ENCODE measurements at regions not wholly inside any gene's neighbourhood (a gene's known extent, or its start where the extent isn't known, plus 50 kb on each side); places are given as distances from the start of the nearest gene placed in this dataset.
"Not testable (repeated sequence)": the region's sequence is repeated elsewhere in the genome, so short reads cannot be mapped to it uniquely, and the experiment has no call there.

DNA sequence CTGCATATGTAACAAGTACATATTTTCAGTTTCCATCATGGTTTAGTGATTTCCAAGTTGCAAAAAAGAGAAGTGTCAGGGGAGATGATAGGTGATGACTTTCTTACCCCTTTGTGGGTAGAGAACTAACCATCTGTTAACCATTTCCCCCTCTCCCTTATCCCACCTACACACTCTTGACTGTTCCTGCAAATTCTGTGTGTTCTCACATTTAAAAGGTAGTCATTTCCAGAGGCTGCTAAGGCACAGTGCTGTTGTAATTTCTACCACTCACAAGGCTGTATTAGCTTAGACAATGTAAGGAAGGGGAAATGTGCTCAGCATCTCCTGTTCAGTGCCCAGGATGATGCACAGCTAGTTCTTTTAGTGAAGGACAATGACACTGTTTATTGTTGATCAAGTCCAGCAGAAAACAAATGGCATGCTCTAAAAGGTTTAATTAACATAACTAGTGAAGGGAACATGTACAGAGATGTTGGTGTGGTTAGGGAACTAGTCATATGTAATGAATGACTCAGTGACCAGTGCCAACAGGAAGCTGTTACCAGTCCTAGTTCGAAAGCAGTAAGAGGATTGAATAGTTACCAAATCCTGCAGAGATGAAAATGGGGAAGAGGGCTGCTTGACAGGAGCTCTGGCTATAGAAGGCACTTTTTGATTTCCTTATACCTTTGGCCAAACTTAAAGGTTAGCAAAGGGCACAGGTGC, 165.1 kb downstream of the PLK2 start:
- DNase-seq: no peak

GRCh38 chr5:58288275-58288674, 171.6 kb downstream of the PLK2 start:
- DNase-seq: not testable (repeated sequence)

- no peak for DNase-seq
These were observed 173.1 kb downstream of the PLK2 start for GRCh38 chr5:58286741-58287140.

- no peak for DNase-seq
These were observed 174.0 kb downstream of the PLK2 start for GRCh38 chr5:58285900-58286299.

- DNase-seq: no peak
These were observed 175.0 kb downstream of the PLK2 start for GRCh38 chr5:58284886-58285285.

GRCh38 chr5:58281189-58281588, 178.7 kb downstream of the PLK2 start:
- no peak for DNase-seq

GRCh38 chr5:58279259-58279658, 180.6 kb downstream of the PLK2 start:
- DNase-seq: no peak

DNA sequence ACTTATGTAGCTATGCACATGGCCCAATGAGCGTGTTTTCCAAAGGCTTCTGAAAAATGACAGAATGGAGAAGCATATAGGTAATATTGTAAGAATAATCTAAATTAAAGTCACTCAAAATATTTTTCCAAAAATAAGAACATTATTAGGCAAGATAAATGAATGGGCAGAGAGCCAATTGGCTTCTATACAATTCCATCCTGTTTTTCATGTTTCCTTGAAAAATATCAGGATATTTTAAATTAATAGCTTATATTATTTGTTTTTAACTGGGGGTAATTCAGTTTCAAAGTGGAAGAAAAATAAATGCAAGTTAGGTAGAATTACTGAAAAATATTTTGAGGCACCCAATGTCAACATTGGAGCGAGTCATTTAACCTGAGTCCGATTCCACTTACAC, 183.5 kb downstream of the PLK2 start:
- no peak for DNase-seq

DNA sequence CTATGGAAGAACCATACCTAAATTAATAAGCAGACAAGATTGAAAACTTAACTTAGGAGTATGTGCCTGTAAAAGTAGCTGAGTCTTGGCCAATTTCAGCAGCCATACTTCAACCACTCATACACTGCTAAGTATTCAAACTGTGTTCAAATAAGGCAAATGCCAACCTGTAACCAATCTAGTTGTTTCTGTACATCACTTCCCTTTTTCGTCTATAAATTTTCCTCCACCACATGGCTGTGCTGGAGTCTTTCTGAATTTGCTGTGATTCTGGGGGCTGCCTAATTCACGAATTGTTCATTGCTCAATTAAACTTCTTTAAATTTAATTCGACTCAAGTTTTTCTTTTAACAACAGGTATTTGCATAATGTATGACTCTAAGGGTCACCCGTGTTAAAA, 184.4 kb downstream of the PLK2 start:
- no peak for DNase-seq

GRCh38 chr5:58274191-58274590, 185.7 kb downstream of the PLK2 start:
- DNase-seq: no peak

GRCh38 chr5:58273711-58274110, 186.2 kb downstream of the PLK2 start:
- DNase-seq: no peak

DNA sequence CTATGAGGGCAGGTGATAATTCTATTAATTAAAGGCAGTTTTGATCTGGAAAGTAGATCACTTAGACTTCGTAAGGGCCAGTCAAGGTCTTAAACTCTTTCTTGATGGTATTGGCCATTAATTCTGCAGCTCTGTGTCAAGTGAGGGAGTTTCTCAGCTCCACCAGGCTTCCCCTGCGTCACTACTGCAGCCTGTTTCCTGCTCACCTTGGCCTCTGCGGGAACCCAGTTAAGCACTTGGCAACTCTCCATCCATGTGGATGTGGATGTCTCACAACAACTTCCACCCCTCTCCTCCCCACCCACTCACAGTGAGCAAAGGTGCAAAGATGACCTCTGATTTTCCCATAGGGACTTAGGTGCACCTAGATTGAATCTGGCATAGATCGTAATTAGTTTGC, 191.6 kb downstream of the PLK2 start:
- no peak for DNase-seq

DNA sequence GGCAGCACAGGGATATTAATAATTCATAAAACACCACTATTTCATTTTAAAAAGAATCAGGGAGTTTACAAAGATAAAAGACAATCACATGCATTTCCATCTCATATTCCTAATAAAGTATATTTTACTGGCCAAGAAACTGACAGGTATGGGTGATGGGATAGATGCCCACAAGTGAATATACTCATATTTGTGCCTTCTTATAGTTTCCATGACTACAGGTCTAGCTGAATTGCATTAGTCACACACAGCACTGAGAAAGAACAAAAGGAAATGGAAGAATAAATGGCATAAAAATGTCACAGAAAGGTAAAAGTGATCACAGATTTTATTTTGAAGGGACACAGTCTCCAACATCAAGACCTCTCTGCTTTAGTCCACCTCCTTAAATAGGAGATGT, 193.5 kb downstream of the PLK2 start:
- no peak for DNase-seq

DNA sequence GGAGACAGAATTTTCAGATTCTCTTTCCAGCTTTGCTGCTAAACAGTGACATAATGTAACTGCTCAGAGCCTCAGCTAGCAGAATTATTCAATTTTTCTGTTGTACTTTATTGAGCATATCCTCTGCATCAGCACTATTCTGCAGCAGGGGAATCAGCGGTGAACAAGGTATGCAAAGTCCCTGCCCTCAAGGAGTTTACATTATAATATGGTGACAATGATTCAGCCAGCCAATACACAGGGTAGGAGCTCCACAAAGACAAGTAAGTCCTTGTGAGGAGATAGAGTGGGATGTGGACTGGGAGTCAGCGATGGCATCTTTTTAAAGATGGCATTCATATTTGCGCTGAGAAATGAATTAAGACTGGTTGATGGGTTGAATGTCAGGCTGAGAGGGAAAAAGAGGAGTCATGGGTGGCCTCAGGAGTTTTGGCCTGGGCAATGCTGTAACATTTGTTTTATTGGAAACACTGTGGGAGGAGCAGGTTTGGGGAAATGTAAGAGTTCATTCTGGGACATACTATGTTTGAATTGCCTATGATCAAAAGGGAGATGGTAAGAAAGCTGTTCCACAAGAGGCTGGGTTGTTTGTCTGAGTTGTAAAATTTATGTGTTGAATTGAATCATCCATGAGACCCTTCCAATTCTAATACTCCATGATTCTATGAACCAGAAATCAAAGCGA, 194.5 kb downstream of the PLK2 start:
- DNase-seq: no peak

- DNase-seq: no peak
These were observed 195.6 kb downstream of the PLK2 start for GRCh38 chr5:58264276-58264675.

GRCh38 chr5:58263296-58263695, 196.6 kb downstream of the PLK2 start:
- no peak for DNase-seq

DNA sequence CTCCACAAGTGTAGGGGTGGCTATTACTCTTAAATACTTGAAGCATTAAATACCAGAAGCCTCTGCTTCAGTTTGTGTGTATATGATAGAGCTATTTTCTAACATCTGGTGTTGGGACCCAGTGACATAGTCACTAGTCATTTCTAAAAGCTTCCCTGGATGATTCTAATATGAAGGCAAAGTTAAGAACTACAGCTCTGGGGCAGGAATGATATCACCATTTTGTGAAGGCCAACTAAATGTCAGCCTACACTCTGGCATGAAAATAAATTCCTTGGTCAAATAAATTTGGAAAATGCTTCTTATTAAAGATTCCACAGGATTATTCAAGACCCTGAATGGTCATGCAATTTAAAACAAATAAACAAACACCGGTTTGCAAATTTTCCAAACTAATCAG, 197.7 kb downstream of the PLK2 start:
- no peak for DNase-seq

GRCh38 chr5:58261605-58262004, 198.3 kb downstream of the PLK2 start:
- no peak for DNase-seq

DNA sequence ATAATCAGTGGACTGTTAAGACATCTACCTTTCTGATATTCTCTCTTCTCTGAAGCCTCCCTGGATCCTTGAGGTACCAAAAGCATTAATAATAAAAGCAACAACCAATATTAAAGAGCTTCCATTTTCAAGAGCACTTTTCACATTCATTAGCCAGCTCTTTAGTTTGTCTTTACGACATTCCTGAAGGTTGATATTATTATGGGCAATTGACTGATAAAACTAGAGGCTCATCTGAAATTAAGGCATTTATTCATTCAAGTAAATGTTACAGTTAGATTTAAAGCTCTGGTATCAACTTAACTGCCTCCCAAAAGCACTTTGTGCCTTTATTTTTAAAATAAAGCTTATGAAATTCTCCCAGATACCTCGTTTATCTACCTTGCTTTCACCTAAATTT, 199.6 kb downstream of the PLK2 start:
- DNase-seq: no peak

DNA sequence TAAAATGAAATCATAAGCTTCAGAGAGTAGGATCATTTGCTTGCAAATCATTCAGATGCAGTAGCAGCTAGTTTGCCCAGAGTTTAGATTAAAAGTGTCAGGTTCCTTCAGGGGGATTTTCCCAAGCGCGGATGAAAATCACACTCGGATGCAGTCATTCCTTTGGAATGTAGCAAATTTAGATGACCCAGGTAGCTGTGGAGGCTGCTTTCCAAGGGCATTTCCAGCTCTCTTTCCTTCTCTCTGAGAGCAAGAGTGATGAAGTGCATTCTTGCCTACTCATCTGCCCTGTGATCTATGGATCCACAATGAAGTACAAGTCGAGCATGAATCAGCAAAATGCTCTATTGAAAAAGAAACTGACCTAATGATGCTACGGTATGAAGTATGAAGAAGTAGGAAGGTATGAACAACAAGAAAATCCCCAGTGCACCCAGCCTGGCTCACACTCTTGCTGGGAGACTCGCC, 200.2 kb downstream of the PLK2 start:
- no peak for DNase-seq

DNA sequence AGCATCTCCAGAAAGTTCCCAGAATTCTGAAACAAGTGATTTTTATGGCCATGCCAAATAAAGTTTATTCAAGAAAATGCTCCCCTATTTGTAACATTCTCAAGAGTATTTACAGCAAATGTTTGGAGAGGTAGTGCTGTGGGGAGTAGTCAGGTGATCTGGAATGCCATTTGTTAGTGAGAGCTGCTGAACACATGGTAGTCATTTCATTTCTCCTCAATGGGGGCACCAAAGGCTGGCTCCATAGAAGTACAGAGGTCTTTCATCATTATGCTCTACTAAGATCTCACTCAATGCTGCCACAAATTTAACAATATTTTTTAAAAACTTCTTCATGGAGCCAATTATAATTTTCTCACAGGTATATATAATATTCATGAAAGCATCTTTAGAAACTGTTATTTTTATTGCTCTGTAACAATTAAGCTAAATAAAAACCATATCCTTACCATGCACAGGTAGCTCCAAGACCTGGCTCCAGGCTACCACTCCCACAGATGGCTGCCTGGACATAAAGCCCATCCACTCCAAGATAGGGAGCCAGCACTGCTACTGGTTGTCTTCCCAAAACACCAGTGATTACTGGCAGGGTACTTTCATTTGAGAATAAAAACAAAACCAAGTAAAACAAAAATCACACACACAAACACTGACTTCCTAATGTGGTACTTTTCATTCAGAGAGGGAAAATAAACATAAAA, 200.8 kb downstream of the PLK2 start:
- DNase-seq: no peak

GRCh38 chr5:58255970-58256369, 203.9 kb downstream of the PLK2 start:
- no peak for DNase-seq

GRCh38 chr5:58255386-58255785, 204.5 kb downstream of the PLK2 start:
- no peak for DNase-seq

DNA sequence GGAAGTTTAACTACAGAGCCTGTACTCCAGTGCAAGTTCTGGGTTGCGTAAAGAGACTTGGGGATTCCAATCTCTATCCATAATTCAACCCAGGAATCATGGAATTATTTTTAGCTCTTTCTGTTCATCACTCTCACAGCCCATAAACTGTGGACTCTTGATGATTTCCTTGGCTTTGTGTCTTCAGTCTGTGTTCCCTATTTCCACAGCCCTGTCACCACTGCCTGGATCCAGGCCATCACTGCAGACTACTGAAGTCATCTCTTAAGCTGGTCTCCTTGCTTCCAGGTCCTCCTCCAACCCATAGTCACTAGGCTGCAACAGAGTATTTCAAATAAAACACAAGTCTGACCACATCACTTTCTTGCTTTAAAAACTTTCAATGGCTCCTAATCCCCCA, 211.7 kb downstream of the PLK2 start:
- no peak for DNase-seq

Data from NCI-H2081 (cell line).